ENCODE measurements at regions not wholly inside any gene's neighbourhood (a gene's known extent, or its start where the extent isn't known, plus 50 kb on each side); places are given as distances from the start of the nearest gene placed in this dataset.

DNA sequence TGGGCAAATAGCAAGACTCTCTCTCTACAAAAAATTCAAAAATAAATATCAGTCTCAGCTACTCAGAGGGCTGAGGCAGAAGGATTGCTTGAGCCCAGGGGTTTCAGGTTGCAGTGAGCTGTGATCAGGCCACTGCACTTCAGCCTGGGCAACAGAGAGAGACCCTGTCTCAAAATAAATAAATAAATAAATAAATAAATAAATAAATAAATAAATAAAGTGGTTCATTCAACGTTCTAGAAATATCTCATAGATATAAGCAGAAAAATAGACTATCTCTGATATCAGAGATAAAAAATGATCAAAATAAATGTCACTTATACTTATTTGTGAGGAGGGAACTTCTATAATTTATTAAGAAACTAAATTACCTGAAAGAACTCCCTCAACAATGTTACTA, 480.9 kb downstream of the FBXO15 start:
- no peak for TF ChIP-seq JUND (IDR thresholded peaks at IDR 0.05; ENCODE audit: low read depth)
- in situ Hi-C loops (cut with HindIII; ENCODE audit: low pct_unique_long_range_greater_than_20kb, low sequenced_read_pairs), result no loop called here
- no peak for DNase-seq (ENCODE audit: low read depth in 1 of 2, low spot score in 1 of 2)

- in situ Hi-C loops (cut with HindIII; ENCODE audit: low pct_unique_long_range_greater_than_20kb, low sequenced_read_pairs), result no loop called here
- TF ChIP-seq JUND (IDR thresholded peaks at IDR 0.05; ENCODE audit: low read depth), result no peak
- DNase-seq (ENCODE audit: low read depth in 1 of 2, low spot score in 1 of 2), result no peak
Observed at GRCh38 chr18:73664896-73665295, 482.7 kb downstream of the FBXO15 start.

DNA sequence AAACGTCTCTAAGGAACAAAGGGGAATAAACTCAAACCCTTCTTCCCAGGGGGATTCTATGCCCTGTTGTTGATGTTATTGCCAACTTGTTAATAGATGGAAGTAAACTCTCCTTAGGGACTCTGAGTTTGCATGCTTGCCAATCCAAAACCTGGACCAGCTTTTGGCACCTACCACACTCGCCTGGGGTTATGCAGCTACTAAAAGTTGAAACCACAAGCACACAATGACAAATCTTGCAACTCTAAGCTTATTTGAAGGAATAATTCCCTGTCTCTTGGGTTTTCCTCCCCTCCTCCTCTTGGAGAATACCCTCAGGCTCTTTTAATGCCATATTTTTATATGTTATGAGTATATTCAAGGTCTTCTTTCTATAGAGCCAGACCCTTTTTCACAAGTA, 484.1 kb downstream of the FBXO15 start:
- DNase-seq (ENCODE audit: low read depth in 1 of 2, low spot score in 1 of 2), result peak in 1 of 2 experiments; percentile 50
- in situ Hi-C loops (cut with HindIII; ENCODE audit: low pct_unique_long_range_greater_than_20kb, low sequenced_read_pairs), result no loop called here
- TF ChIP-seq JUND (IDR thresholded peaks at IDR 0.05; ENCODE audit: low read depth), result no peak

DNA sequence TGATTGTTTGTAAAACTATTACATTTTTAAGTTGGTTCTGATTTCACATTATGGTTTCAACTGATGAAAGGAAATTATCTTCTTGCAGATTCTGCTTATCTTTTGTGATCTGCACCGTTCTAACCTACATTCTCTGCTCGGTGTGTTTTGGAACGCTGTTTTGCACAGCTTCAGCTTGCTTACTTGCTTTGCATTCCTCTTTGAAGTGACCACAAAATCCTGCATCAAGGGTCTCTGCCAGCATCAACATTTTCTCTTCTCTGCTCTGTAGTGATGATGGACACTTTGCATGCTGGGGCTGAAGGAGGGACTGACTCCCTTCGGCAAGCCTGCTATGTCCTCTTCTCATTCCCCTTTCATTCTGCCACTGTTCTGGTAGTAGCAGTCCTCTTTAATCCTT, 485.2 kb downstream of the FBXO15 start:
- in situ Hi-C loops (cut with HindIII; ENCODE audit: low pct_unique_long_range_greater_than_20kb, low sequenced_read_pairs), result no loop called here
- TF ChIP-seq JUND (IDR thresholded peaks at IDR 0.05; ENCODE audit: low read depth), result no peak
- DNase-seq (ENCODE audit: low read depth in 1 of 2, low spot score in 1 of 2), result no peak

GRCh38 chr18:73660931-73661856, 486.4 kb downstream of the FBXO15 start:
- no peak for TF ChIP-seq JUND (IDR thresholded peaks at IDR 0.05; ENCODE audit: low read depth)
- in situ Hi-C loops (cut with HindIII; ENCODE audit: low pct_unique_long_range_greater_than_20kb, low sequenced_read_pairs), result no loop called here
- no peak for DNase-seq (ENCODE audit: low read depth in 1 of 2, low spot score in 1 of 2)

DNA sequence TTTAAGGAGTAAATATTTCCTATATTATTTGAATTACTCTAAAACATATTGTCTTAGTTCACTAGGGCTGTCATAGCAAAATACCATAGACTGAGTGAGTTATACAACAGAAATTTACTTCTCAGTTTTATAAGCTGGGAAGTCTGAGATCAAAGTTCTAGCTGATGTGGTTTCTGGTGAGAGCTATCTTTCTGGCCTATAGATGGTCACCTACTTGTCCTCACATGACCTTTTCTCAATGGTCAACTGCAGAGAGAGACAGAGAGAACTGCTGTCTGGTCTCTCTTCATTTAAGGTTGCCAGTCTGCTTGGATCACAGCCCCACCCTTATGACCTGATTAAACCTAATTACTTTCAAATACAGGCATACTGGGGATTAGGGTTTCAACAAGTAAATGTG, 490.9 kb downstream of the FBXO15 start:
- no peak for DNase-seq (ENCODE audit: low read depth in 1 of 2, low spot score in 1 of 2)
- TF ChIP-seq JUND (IDR thresholded peaks at IDR 0.05; ENCODE audit: low read depth), result no peak
- in situ Hi-C loops (cut with HindIII; ENCODE audit: low pct_unique_long_range_greater_than_20kb, low sequenced_read_pairs), result no loop called here

- TF ChIP-seq JUND (IDR thresholded peaks at IDR 0.05; ENCODE audit: low read depth), result no peak
- in situ Hi-C loops (cut with HindIII; ENCODE audit: low pct_unique_long_range_greater_than_20kb, low sequenced_read_pairs), result no loop called here
- DNase-seq (ENCODE audit: low read depth in 1 of 2, low spot score in 1 of 2), result no peak
Observed at GRCh38 chr18:73653827-73654226, 493.8 kb downstream of the FBXO15 start.

DNA sequence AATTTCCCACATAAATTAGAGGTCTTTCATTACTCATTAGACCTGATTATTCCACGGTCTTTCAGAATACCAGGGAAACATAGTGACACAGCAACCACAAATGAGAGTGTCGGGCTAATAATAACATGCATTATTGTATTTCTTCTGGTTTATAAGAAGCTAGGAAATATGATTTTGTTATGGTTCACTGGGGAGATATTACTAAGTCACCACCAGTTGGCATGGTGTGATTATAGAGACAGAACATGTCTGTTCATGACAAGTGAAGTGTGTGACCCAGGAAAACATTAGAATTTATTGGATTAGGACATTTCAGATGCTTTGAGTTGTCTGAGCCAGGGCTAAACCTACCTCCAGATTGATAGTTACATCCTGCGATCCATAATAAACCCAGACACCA, 494.4 kb downstream of the FBXO15 start:
- TF ChIP-seq JUND (IDR thresholded peaks at IDR 0.05; ENCODE audit: low read depth), result no peak
- in situ Hi-C loops (cut with HindIII; ENCODE audit: low pct_unique_long_range_greater_than_20kb, low sequenced_read_pairs), result no loop called here
- no peak for DNase-seq (ENCODE audit: low read depth in 1 of 2, low spot score in 1 of 2)

GRCh38 chr18:73647391-73647790, 500.2 kb downstream of the FBXO15 start:
- no peak for DNase-seq (ENCODE audit: low read depth in 1 of 2, low spot score in 1 of 2)
- no peak for TF ChIP-seq JUND (IDR thresholded peaks at IDR 0.05; ENCODE audit: low read depth)
- in situ Hi-C loops (cut with HindIII; ENCODE audit: low pct_unique_long_range_greater_than_20kb, low sequenced_read_pairs), result no loop called here

- in situ Hi-C loops (cut with HindIII; ENCODE audit: low pct_unique_long_range_greater_than_20kb, low sequenced_read_pairs), result no loop called here
- TF ChIP-seq JUND (IDR thresholded peaks at IDR 0.05; ENCODE audit: low read depth), result no peak
- DNase-seq (ENCODE audit: low read depth in 1 of 2, low spot score in 1 of 2), result no peak
Observed at GRCh38 chr18:73646772-73647171, 500.9 kb downstream of the FBXO15 start.

DNA sequence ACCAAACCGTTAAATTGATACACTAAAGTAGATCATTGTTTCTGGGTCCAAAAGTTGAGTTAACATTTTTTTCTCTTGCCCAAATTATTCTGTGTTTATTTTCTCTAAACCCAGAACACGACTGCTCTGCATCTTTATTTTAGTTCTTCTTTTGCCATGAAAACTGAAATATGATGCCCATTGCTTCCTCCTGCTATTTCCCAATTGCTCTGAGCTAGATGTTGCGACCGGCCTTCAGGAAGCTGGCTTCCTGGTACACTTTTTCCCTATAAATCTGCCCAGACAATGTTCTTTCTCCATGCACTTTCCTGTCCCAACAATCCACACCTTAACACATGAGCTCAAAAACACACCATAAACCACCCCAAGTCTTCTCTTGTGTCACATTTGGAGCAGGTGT, 501.4 kb downstream of the FBXO15 start:
- TF ChIP-seq JUND (IDR thresholded peaks at IDR 0.05; ENCODE audit: low read depth), result no peak
- in situ Hi-C loops (cut with HindIII; ENCODE audit: low pct_unique_long_range_greater_than_20kb, low sequenced_read_pairs), result no loop called here
- DNase-seq (ENCODE audit: low read depth in 1 of 2, low spot score in 1 of 2), result no peak

- TF ChIP-seq JUND (IDR thresholded peaks at IDR 0.05; ENCODE audit: low read depth), result no peak
- in situ Hi-C loops (cut with HindIII; ENCODE audit: low pct_unique_long_range_greater_than_20kb, low sequenced_read_pairs), result no loop called here
- DNase-seq (ENCODE audit: low read depth in 1 of 2, low spot score in 1 of 2), result no peak
Observed at GRCh38 chr18:73645160-73645715, 502.4 kb downstream of the FBXO15 start.

- TF ChIP-seq JUND (IDR thresholded peaks at IDR 0.05; ENCODE audit: low read depth), result no peak
- in situ Hi-C loops (cut with HindIII; ENCODE audit: low pct_unique_long_range_greater_than_20kb, low sequenced_read_pairs), result no loop called here
- no peak for DNase-seq (ENCODE audit: low read depth in 1 of 2, low spot score in 1 of 2)
Observed at GRCh38 chr18:73639788-73640187, 507.8 kb downstream of the FBXO15 start.

Data from T47D (cell line).